ENCODE measurements at regions not wholly inside any gene's neighbourhood (a gene's known extent, or its start where the extent isn't known, plus 50 kb on each side); places are given as distances from the start of the nearest gene placed in this dataset.
A peak's percentile ranks its signal among the peaks of the same experiment; 100 is the strongest.

GRCh38 chr3:150202711-150203110 lies 205.4 kb upstream of the TSC22D2 start:
- H3K36me3 ChIP-seq = no peaks in the 10 kb centered on the region

GRCh38 chr3:150194957-150195356 lies 213.1 kb upstream of the TSC22D2 start:
- no peak for DNase-seq
- intact Hi-C loops (cut with DNase I) = no loop called here
- Histone ChIP-seq H3K4me1 (no peaks in the 10 kb centered on the region), H3K4me3 (no peak overlapping the region), H3K9me3 (no peaks in the 10 kb centered on the region), H3K27ac (no peak overlapping the region), H3K27me3 (no peaks in the 10 kb centered on the region), H3K36me3 (no peaks in the 10 kb centered on the region)
- no peak for FAIRE-seq
- TF ChIP-seq CTCF (IDR thresholded peaks at IDR 0.05) = no peak
- no peak for ATAC-seq

More at GRCh38 chr3:150202711-150203110, 205.4 kb upstream of the TSC22D2 start:
- no peak for DNase-seq
- WGBS, 2 donors = 85 to 93% methylated on average over 1 of the region's 1 CpG
- TF ChIP-seq CTCF (IDR thresholded peaks at IDR 0.05) = no peak
- Histone ChIP-seq H3K4me3 (no peak overlapping the region), H3K27me3 (no peaks in the 10 kb centered on the region), H3K27ac (no peak overlapping the region), H3K9me3 (no peaks in the 10 kb centered on the region), H3K4me1 (no peaks in the 10 kb centered on the region)
- FAIRE-seq = no peak
- intact Hi-C loops (cut with DNase I) = no loop called here
- no peak for ATAC-seq

DNA sequence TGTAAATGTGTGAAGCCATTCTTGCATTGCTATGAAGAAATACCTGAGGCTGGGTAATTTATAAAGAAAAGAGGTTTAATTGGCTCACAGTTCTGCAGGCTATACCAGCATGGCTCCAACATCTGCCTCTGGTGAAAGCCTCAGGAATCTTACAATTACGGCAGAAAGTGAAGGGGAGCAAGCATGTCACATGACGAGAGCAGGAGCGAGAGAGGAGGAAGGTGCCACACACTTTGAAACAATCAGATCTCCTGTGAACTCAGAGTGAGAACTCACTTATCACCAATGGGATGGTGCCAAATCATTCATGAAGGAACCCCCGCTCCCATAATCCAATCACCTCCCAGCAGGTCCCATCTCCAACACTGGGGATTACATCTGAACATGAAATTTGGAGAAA lies 213.6 kb upstream of the TSC22D2 start:
- H3K36me3 ChIP-seq = no peaks in the 10 kb centered on the region
- ATAC-seq (no peak), FAIRE-seq (no peak), DNase-seq (no peak)
- WGBS, 2 donors = 76 to 87% methylated on average over 4 of the region's 4 CpGs
- no peak overlapping the region for H3K4me3 ChIP-seq
- no peak overlapping the region for H3K27ac ChIP-seq
- H3K9me3 ChIP-seq = no peaks in the 10 kb centered on the region
- TF ChIP-seq CTCF (IDR thresholded peaks at IDR 0.05) = no peak
- H3K27me3 ChIP-seq = no peaks in the 10 kb centered on the region
- H3K4me1 ChIP-seq = no peaks in the 10 kb centered on the region
- intact Hi-C loops (cut with DNase I) = no loop called here

DNA sequence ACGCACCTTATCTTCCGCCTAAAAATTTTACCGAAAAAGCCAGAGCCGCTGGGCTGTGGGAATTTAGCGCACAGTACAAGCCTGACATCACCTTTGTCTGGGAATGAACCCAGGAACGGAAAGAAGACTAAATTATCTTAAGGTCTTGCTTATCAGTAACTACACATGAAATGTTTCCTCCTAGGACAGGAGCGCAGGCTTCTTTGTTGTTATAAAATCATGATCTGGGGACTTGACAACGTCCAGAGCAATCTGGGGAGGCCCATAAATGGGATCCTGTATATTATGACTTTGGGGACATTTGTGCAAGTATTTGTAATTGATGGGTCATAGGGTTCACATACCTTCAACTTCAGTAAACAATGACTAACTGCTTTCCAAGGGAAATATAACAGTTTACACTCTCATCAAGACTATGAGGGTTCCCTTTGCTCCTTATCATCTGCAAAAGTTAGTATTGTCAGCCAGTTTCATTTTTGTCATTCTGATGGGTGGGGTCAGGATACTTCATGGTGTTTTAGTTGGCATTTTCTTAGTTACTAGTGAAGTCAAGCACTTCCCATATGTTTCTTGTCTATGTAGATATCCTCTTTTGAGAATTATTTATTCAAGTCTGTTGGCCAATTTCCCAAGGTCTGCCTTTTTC lies 213.9 kb upstream of the PFN2 start:
- H3K4me3 ChIP-seq = peak overlapping the region in 1 of 4 donors; percentile 29
- WGBS, 2 donors = 5 to 7% methylated on average over 8 of the region's 8 CpGs
- ATAC-seq (peak in 3 of 4 donors; percentile 15 to 31 (median 26)), DNase-seq (no peak), FAIRE-seq (no peak)
- no peak for TF ChIP-seq CTCF (IDR thresholded peaks at IDR 0.05)
- intact Hi-C loops (cut with DNase I) = loop anchor here (10.0 kb wide), 1 partner anchor 220 kb away; no protein-coding TSS in a partner anchor
- no peaks in the 10 kb centered on the region for H3K27me3 ChIP-seq
- no peaks in the 10 kb centered on the region for H3K36me3 ChIP-seq
- no peaks in the 10 kb centered on the region for H3K9me3 ChIP-seq
- H3K4me1 ChIP-seq = peaks cover 0 to 12% (median 4%) of the 10 kb centered on the region in 3 donors
- H3K27ac ChIP-seq = no peak overlapping the region

DNA sequence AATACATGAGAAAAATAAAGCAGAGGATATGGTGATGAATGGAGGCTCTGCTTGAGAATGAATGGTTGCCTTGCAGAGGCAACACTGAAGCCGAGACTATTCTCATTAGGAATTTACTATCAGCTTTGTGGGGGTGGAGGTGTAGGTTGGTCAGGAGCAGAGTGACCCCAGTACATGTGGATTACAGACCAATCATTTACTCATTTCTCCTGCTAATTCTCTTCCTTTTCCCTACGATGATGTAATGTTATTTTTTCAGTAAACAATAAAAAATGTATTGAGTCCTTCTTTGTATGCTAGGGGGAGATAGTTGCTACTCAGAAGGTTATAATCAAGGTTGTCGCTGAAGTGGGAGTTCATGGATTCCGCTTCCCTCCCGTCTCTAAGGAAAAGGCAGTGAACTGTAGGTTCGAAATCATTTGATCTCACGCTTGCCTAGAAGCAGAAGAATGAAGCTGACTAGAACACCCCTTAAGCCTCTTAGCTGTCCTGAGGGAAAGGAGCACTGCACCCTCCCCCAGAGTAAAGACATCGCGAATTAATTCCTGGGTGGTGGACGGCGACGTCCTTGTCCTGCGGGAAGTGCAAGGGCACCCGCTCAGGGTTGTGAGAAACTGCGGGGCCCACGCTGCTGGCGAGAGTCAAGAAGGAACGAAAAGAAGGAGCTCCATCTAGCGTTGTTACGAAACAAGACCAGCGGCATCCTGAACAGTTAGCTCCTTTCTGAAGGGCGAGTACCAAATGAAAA lies 213.2 kb upstream of the PFN2 start:
- DNase-seq (peak; percentile 54 to 78 (median 63)), ATAC-seq (peak; percentile 87 to 95 (median 92)), FAIRE-seq (no peak)
- TF ChIP-seq CTCF (IDR thresholded peaks at IDR 0.05) = peak in 3 of 4 donors; percentile 31 to 42 (median 32)
- WGBS, 2 donors = 4 to 5% methylated on average over 22 of the region's 22 CpGs
- intact Hi-C loops (cut with DNase I) = loop anchor here (10.0 kb wide), 1 partner anchor 219 kb away; no protein-coding TSS in a partner anchor
- Histone ChIP-seq H3K36me3 (no peaks in the 10 kb centered on the region), H3K4me1 (peaks cover 0 to 13% (median 9%) of the 10 kb centered on the region in 3 donors), H3K9me3 (no peaks in the 10 kb centered on the region), H3K4me3 (peak overlapping the region in 2 of 4 donors; percentile 21 to 29), H3K27ac (no peak overlapping the region), H3K27me3 (no peaks in the 10 kb centered on the region)
